ENCODE measurements at regions not wholly inside any gene's neighbourhood (a gene's known extent, or its start where the extent isn't known, plus 50 kb on each side); places are given as distances from the start of the nearest gene placed in this dataset.

DNA sequence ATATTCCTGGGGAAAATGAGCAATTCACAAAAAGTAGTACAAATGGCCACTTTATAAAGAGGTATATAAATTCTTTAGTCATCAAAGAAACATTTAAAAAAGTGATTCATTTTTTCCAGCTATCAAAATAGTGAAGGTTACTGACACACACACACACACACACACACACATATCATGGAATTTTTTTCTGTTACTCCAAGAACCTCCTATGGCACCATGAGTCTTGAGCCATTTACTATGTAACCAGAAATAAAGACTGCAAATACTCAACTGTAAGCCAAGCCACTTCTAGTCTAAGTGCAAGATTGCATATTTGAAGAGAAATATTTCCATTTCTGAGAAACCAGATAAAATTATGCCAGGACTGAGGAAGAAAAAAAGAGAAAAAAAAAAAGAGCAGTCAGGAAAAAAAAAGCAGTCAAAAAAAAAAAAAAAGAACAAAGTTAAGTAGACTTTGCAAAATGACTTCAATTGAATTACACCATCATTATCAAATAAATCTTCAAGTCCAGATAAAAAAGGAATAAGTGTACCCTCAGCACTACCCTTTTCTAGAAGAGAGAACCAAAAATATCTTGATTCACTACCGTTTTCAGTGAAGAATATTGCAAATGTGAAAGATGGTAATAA lies 275.7 kb downstream of the DAD1 start:
- ChIA-PET CTCF (interaction anchor here (0.8 to 2.4 kb wide), 3 partner anchors 9 to 158 kb away, joined by 3 to 19 read pairs (median 6); no protein-coding TSS in a partner anchor), RAD21 (ENCODE audit: low non-redundant PET in 1 of 2, low total read pairs in 2 of 2, uncharacterized antibody in 2 of 2, unreplicated experiment in 2 of 2) (no interaction called here), POLR2A (no interaction called here)
- Histone ChIP-seq H3K4me1 (ENCODE audit: control insufficient read depth in 1 of 2, insufficient read depth in 2 of 2, low read length in 2 of 2) (no peaks in the 10 kb centered on the region), H3K79me2 (ENCODE audit: insufficient read depth, low read length) (no peaks in the 10 kb centered on the region), H4K20me1 (ENCODE audit: insufficient read depth) (no peaks in the 10 kb centered on the region), H3K9ac (ENCODE audit: low read length) (no peak overlapping the region), H3K4me3 (replicated peaks in 1 of 2; ENCODE audit: low read depth in 1 of 2, low read length in 2 of 2) (no peak overlapping the region), H2AFZ (ENCODE audit: low read depth, low read length, poor library complexity, severe bottlenecking) (no peak overlapping the region), H3K36me3 (ENCODE audit: control insufficient read depth in 1 of 2, insufficient read depth in 2 of 2, low read length in 2 of 2) (no peaks in the 10 kb centered on the region), H3K27ac (ENCODE audit: low read depth, low read length) (no peak overlapping the region), H3K9me2 (ENCODE audit: insufficient read depth) (no peaks in the 10 kb centered on the region), H3K27me3 (ENCODE audit: insufficient read depth, low read length) (peaks cover 47% of the 10 kb centered on the region), H3K4me2 (ENCODE audit: low read length) (no peak overlapping the region), H3K9me3 (ENCODE audit: control insufficient read depth in 1 of 2, insufficient read depth in 1 of 2, low read depth in 1 of 2, low read length in 2 of 2) (no peaks in the 10 kb centered on the region)
- BruUV-seq (replicated peaks): no TSS peak
- TF ChIP-seq FOSL1 (IDR thresholded peaks at IDR 0.05; ENCODE audit: low read depth): no peak
- TF ChIP-seq ZFX (IDR thresholded peaks at IDR 0.05): no peak
- TF ChIP-seq MAX (IDR thresholded peaks at IDR 0.05): no peak
- no peak for TF ChIP-seq SIN3A (IDR thresholded peaks at IDR 0.05; ENCODE audit: low read depth)
- TF ChIP-seq POLR2A (IDR thresholded peaks at IDR 0.05; ENCODE audit: borderline replicate concordance, extremely low read depth, insufficient read depth, insufficient read length): no peak
- no peak for TF ChIP-seq ATF3 (IDR thresholded peaks at IDR 0.05)
- no peak for TF ChIP-seq EZH2phosphoT487 (IDR thresholded peaks at IDR 0.05; ENCODE audit: borderline replicate concordance)
- TF ChIP-seq ZBTB33 (IDR thresholded peaks at IDR 0.05; ENCODE audit: extremely low read depth, insufficient replicate concordance, low read length): no peak
- no peak for TF ChIP-seq YY1 (IDR thresholded peaks at IDR 0.05; ENCODE audit: extremely low read depth, insufficient replicate concordance, low read depth, low read length)
- intact Hi-C loops (cut with micrococcal nuclease): no loop called here
- no peak for ATAC-seq
- DNase-seq (ENCODE audit: low read depth, low spot score): no peak
